Fibroblast of pulmonary artery (primary cell): ENCODE measurements at regions not wholly inside any gene's neighbourhood (a gene's known extent, or its start where the extent isn't known, plus 50 kb on each side); places are given as distances from the start of the nearest gene placed in this dataset.
A peak's percentile ranks its signal among the peaks of the same experiment; 100 is the strongest.

Source experiments
- DNase-seq: peaks from one replicate; pipeline ENCODE4 v3.0.0-alpha.2; 2010; ENCODE audit warnings: low read depth
- H3K4me3 ChIP-seq: replicated peaks from 2 replicates; pipeline ENCODE4 v1.5.1; 2011; ENCODE audit warnings: low read depth, mild to moderate bottlenecking, control low read depth, low read length, moderate library complexity
- CTCF ChIP-seq: IDR thresholded peaks from 2 replicates; pipeline ENCODE4 v1.5.1; 2011; ENCODE audit warnings: mild to moderate bottlenecking, control low read depth, low read length, inconsistent platforms; ENCODE audit errors: missing control alignments

GRCh38 chr7:57868771-57869483 lies 418.9 kb downstream of the ZNF716 start:
- TF ChIP-seq CTCF, result no peak
- peak; percentile 0 for DNase-seq
- H3K4me3 ChIP-seq, result peak overlapping the region; percentile 38
